Parathyroid adenoma (tissue), 2 donors: ENCODE measurements at regions not wholly inside any gene's neighbourhood (a gene's known extent, or its start where the extent isn't known, plus 50 kb on each side); places are given as distances from the start of the nearest gene placed in this dataset.

Source experiments
- H2AFZ ChIP-seq: fragments of 300-600 bp; sonication (generic); one replicate; pipeline ENCODE4 v1.7.0; 2017; ENCODE audit warnings: antibody characterized with exemption, mild to moderate bottlenecking
- H3K27ac ChIP-seq: fragments of 300-600 bp; sonication (generic); one replicate; pipeline ENCODE4 v1.7.0; 2017
- H3K27me3 ChIP-seq: fragments of 300-600 bp; sonication (generic); one replicate; pipeline ENCODE4 v1.7.0; 2017; ENCODE audit warnings: low read length; ENCODE audit not compliant: control insufficient read depth, insufficient read depth
- H3K36me3 ChIP-seq: fragments of 300-600 bp; sonication (generic); one replicate; pipeline ENCODE4 v1.7.0; 2017; ENCODE audit warnings: low read length; ENCODE audit not compliant: control insufficient read depth, insufficient read depth
- H3K4me1 ChIP-seq: fragments of 300-600 bp; sonication (generic); one replicate; pipeline ENCODE4 v1.7.0; 2017; ENCODE audit warnings: control low read depth
- H3K4me2 ChIP-seq: fragments of 300-600 bp; sonication (generic); one replicate; pipeline ENCODE4 v1.7.0; 2017; ENCODE audit warnings: low read length
- H3K4me3 ChIP-seq: fragments of 300-600 bp; sonication (generic); one replicate; pipeline ENCODE4 v1.7.0; 2017; ENCODE audit warnings: low read depth, low read length
- H3K79me2 ChIP-seq: fragments of 300-600 bp; sonication (generic); one replicate; pipeline ENCODE4 v1.7.0; 2017; ENCODE audit warnings: control low read depth
- H3K9ac ChIP-seq: fragments of 300-600 bp; sonication (generic); one replicate; pipeline ENCODE4 v1.7.0; 2017; ENCODE audit warnings: mild to moderate bottlenecking
- H3K9me3 ChIP-seq: fragments of 300-600 bp; sonication (generic); one replicate; pipeline ENCODE4 v1.7.0; 2017; ENCODE audit warnings: low read length; ENCODE audit not compliant: control insufficient read depth
- TF ChIP-seq, protein P1 (sequence below): fragments of 300-600 bp; sonication (generic); IDR thresholded peaks from one replicate; pipeline ENCODE4 v1.7.0; 2017; ENCODE audit warnings: antibody characterized with exemption, mild to moderate bottlenecking
- donor health status: primary hyperparathyroidism.

DNA sequence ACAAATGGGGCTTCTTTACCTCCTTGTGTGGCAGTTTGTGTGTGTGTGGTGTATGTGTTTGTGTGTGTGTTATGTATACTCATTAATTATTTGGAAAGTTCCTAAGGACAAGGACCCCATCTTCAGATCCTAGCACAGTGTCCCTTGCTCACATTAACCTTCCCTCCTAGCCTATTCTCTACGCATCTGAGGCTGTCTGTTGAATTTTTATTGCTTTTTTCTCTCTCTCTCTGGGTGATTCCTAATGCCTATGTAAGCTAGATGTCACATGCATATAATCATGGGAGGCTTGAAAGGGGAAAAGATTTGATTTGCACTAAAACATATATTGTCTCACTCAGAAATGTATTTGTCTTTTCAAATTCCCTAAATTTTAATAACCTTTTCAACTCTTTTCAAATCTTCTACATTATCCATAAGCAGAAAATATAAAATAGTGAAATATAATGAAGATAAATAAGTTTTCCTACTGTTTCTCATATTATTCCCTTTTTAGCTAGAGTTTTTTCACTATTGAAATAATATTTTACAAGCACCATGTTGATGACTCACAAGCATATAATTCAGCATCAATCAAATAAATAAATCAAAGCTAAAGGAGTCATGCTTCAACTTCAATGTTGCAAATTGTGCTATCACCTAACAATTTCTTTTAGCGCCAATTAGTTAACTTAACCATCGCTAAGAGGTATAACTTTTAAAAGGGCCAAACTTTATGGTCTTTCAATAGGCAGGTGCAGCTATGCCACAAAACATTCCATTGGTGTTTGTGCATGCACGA lies 199.0 kb upstream of the ERBB4 start:
- no peak overlapping the region for H3K27ac ChIP-seq
- no peak overlapping the region for H3K4me2 ChIP-seq
- no peak overlapping the region for H3K9ac ChIP-seq
- TF ChIP-seq, protein P1, sequence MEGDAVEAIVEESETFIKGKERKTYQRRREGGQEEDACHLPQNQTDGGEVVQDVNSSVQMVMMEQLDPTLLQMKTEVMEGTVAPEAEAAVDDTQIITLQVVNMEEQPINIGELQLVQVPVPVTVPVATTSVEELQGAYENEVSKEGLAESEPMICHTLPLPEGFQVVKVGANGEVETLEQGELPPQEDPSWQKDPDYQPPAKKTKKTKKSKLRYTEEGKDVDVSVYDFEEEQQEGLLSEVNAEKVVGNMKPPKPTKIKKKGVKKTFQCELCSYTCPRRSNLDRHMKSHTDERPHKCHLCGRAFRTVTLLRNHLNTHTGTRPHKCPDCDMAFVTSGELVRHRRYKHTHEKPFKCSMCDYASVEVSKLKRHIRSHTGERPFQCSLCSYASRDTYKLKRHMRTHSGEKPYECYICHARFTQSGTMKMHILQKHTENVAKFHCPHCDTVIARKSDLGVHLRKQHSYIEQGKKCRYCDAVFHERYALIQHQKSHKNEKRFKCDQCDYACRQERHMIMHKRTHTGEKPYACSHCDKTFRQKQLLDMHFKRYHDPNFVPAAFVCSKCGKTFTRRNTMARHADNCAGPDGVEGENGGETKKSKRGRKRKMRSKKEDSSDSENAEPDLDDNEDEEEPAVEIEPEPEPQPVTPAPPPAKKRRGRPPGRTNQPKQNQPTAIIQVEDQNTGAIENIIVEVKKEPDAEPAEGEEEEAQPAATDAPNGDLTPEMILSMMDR: no peak
- no peak overlapping the region for H2AFZ ChIP-seq
- no peaks in the 10 kb centered on the region for H3K9me3 ChIP-seq
- no peak overlapping the region for H3K4me3 ChIP-seq
- H3K79me2 ChIP-seq: no peaks in the 10 kb centered on the region
- no peaks in the 10 kb centered on the region for H3K36me3 ChIP-seq
- no peaks in the 10 kb centered on the region for H3K27me3 ChIP-seq
- H3K4me1 ChIP-seq: no peaks in the 10 kb centered on the region

DNA sequence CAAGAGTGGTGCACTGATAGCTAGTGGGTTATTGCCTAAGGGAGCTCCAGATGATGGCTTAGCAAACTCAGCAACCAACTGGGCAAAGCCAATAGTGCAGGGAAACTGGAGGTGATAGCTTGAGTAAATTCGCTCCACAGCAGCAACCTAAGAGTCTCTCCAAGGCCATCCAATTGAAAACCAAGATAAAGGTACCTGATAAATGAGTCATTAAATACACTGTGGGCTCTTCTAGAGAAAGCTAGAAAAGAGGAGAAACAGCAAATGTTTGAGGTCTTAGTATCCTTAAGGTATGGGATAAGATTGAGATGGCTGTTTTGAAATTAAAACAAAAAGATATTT lies 197.8 kb upstream of the ERBB4 start:
- Histone ChIP-seq H3K27ac (no peak overlapping the region), H3K79me2 (no peaks in the 10 kb centered on the region), H3K4me3 (no peak overlapping the region), H3K4me1 (no peaks in the 10 kb centered on the region), H2AFZ (no peak overlapping the region), H3K36me3 (no peaks in the 10 kb centered on the region), H3K4me2 (no peak overlapping the region), H3K9me3 (no peaks in the 10 kb centered on the region), H3K27me3 (no peaks in the 10 kb centered on the region), H3K9ac (no peak overlapping the region)
- TF ChIP-seq, protein P1: no peak

DNA sequence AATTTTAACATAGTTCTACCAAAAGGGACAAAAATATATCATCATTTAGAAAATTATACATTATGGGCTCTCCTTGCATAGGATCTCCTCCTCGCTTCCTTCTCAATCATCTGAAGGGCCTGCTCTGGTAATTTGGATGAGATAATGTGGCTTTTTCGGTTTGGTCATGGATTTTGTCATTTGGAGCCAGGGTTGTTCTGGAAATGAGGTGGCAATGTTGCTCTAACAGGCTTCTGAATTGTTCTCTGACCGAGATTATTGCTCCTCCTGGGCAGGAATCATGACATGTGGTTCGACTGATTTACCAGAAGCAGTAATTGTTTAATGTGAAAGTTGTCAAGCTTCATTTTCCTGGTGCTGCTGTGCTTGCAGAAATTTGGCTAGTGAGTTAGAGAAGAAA lies 194.7 kb upstream of the ERBB4 start:
- Histone ChIP-seq H3K79me2 (no peaks in the 10 kb centered on the region), H3K9me3 (no peaks in the 10 kb centered on the region), H2AFZ (no peak overlapping the region), H3K9ac (no peak overlapping the region), H3K36me3 (no peaks in the 10 kb centered on the region), H3K4me1 (no peaks in the 10 kb centered on the region), H3K4me3 (no peak overlapping the region), H3K27me3 (no peaks in the 10 kb centered on the region), H3K27ac (no peak overlapping the region), H3K4me2 (no peak overlapping the region)
- TF ChIP-seq, protein P1: no peak

DNA sequence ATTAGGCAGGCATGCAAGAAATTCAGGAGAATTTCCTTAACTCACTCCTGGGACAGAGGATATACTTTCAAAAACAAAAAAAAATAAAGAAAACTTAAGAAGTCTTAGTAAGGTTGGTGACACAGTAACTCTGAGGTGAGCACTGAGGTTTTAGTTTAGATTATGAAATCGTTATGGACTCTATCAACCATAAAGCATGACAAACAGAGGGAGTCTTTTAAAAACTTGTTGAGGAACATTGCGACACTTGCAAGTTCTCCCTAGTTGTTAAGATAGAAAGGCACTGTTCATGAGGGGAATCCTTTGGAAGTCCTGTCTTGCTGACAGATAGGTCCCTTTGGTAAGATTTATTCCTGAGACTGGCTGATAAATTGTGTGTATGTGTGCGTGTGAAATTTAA lies 194.3 kb upstream of the ERBB4 start:
- H3K27ac ChIP-seq: no peak overlapping the region
- no peaks in the 10 kb centered on the region for H3K27me3 ChIP-seq
- H3K9me3 ChIP-seq: no peaks in the 10 kb centered on the region
- H3K79me2 ChIP-seq: no peaks in the 10 kb centered on the region
- TF ChIP-seq, protein P1: no peak
- no peaks in the 10 kb centered on the region for H3K36me3 ChIP-seq
- H3K9ac ChIP-seq: no peak overlapping the region
- no peak overlapping the region for H2AFZ ChIP-seq
- H3K4me2 ChIP-seq: no peak overlapping the region
- no peaks in the 10 kb centered on the region for H3K4me1 ChIP-seq
- no peak overlapping the region for H3K4me3 ChIP-seq

DNA sequence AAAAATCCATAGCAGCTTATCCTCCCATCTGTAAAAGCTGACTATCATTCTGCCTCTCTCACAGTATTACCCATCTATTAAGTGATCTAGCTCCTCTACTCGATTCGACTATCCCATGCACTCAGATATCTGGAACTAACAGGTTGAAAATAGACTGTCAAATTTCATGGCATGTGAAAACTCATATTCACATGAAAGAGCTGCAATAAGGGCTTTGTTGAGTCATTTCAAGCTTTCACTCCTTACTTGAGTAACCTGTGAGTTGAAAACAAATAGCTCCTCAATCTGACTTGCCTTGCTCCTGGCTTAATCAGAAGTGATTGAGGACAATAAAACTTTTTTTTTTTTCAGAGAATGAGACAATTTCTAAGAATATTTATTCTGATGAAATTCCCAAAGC lies 192.4 kb upstream of the ERBB4 start:
- Histone ChIP-seq H3K9ac (no peak overlapping the region), H3K4me2 (no peak overlapping the region), H3K9me3 (no peaks in the 10 kb centered on the region), H3K4me3 (no peak overlapping the region), H3K27me3 (no peaks in the 10 kb centered on the region), H3K4me1 (no peaks in the 10 kb centered on the region), H3K79me2 (no peaks in the 10 kb centered on the region), H2AFZ (no peak overlapping the region), H3K36me3 (no peaks in the 10 kb centered on the region), H3K27ac (no peak overlapping the region)
- TF ChIP-seq, protein P1: no peak
